PFSK-1 (cell line): ENCODE measurements at regions not wholly inside any gene's neighbourhood (a gene's known extent, or its start where the extent isn't known, plus 50 kb on each side); places are given as distances from the start of the nearest gene placed in this dataset.

ENCODE experiments used
- POLR2AphosphoS5 ChIP-seq: IDR thresholded peaks from 2 replicates; pipeline ENCODE4 v1.6.1; 2012; ENCODE audit warnings: low read depth, mild to moderate bottlenecking, control low read depth, low read length, moderate library complexity
- TF ChIP-seq, protein P1 (sequence below), 2 experiments: IDR thresholded peaks; 2 replicates each; pipeline versions ENCODE4 v1.6.1 to v1.8.0; 2011 to 2012; ENCODE audit warnings: low read depth in 2 of 2, low read length in 2 of 2, control low read depth in 1 of 2, inconsistent platforms in 1 of 2, mild to moderate bottlenecking in 1 of 2, moderate library complexity in 1 of 2; ENCODE audit not compliant: insufficient read depth in 1 of 2

GRCh38 chr14:55747186-55747585 is 167.2 kb downstream of the KTN1 start:
- TF ChIP-seq, protein P1, sequence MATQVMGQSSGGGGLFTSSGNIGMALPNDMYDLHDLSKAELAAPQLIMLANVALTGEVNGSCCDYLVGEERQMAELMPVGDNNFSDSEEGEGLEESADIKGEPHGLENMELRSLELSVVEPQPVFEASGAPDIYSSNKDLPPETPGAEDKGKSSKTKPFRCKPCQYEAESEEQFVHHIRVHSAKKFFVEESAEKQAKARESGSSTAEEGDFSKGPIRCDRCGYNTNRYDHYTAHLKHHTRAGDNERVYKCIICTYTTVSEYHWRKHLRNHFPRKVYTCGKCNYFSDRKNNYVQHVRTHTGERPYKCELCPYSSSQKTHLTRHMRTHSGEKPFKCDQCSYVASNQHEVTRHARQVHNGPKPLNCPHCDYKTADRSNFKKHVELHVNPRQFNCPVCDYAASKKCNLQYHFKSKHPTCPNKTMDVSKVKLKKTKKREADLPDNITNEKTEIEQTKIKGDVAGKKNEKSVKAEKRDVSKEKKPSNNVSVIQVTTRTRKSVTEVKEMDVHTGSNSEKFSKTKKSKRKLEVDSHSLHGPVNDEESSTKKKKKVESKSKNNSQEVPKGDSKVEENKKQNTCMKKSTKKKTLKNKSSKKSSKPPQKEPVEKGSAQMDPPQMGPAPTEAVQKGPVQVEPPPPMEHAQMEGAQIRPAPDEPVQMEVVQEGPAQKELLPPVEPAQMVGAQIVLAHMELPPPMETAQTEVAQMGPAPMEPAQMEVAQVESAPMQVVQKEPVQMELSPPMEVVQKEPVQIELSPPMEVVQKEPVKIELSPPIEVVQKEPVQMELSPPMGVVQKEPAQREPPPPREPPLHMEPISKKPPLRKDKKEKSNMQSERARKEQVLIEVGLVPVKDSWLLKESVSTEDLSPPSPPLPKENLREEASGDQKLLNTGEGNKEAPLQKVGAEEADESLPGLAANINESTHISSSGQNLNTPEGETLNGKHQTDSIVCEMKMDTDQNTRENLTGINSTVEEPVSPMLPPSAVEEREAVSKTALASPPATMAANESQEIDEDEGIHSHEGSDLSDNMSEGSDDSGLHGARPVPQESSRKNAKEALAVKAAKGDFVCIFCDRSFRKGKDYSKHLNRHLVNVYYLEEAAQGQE (IDR thresholded peaks at IDR 0.05; ENCODE audit: insufficient read depth in 1 of 2, low read depth in 2 of 2, low read length in 2 of 2), result no peak
- no peak for TF ChIP-seq POLR2AphosphoS5
